ENCODE measurements at regions not wholly inside any gene's neighbourhood (a gene's known extent, or its start where the extent isn't known, plus 50 kb on each side); places are given as distances from the start of the nearest gene placed in this dataset.
"Not testable (repeated sequence)": the region's sequence is repeated elsewhere in the genome, so short reads cannot be mapped to it uniquely, and the experiment has no call there.

- H3K4me3 ChIP-seq (replicated peaks in 1 of 2; ENCODE audit: low read depth in 2 of 2, low read length in 2 of 2), result no peak overlapping the region
- DNase-seq (ENCODE audit: low read depth in 2 of 2), result no peak
- no peak for TF ChIP-seq CTCF (IDR thresholded peaks at IDR 0.05; ENCODE audit: low read depth, low read length)
These were observed 220.4 kb downstream of the ZNF516 start for GRCh38 chr18:76274468-76275289.

GRCh38 chr18:76273956-76274355 is 221.1 kb downstream of the ZNF516 start:
- TF ChIP-seq CTCF (IDR thresholded peaks at IDR 0.05; ENCODE audit: low read depth, low read length), result no peak
- no peak for DNase-seq (ENCODE audit: low read depth in 2 of 2)
- H3K4me3 ChIP-seq (replicated peaks in 1 of 2; ENCODE audit: low read depth in 2 of 2, low read length in 2 of 2), result no peak overlapping the region

GRCh38 chr18:76273036-76273545 is 222.0 kb downstream of the ZNF516 start:
- TF ChIP-seq CTCF (IDR thresholded peaks at IDR 0.05; ENCODE audit: low read depth, low read length), result no peak
- no peak for DNase-seq (ENCODE audit: low read depth in 2 of 2)
- no peak overlapping the region for H3K4me3 ChIP-seq (replicated peaks in 1 of 2; ENCODE audit: low read depth in 2 of 2, low read length in 2 of 2)

GRCh38 chr18:76267423-76267822 is 227.6 kb downstream of the ZNF516 start:
- not testable (repeated sequence) for DNase-seq (ENCODE audit: low read depth in 2 of 2)

GRCh38 chr18:76266236-76266991 is 228.6 kb downstream of the ZNF516 start:
- TF ChIP-seq CTCF (IDR thresholded peaks at IDR 0.05; ENCODE audit: low read depth, low read length), result no peak
- H3K4me3 ChIP-seq (replicated peaks in 1 of 2; ENCODE audit: low read depth in 2 of 2, low read length in 2 of 2), result no peak overlapping the region
- DNase-seq (ENCODE audit: low read depth in 2 of 2), result no peak

More at GRCh38 chr18:76267423-76267822, 227.6 kb downstream of the ZNF516 start:
- H3K4me3 ChIP-seq (replicated peaks in 1 of 2; ENCODE audit: low read depth in 2 of 2, low read length in 2 of 2), result not testable (repeated sequence)

- DNase-seq (ENCODE audit: low read depth in 2 of 2), result peak in 1 of 2 donors; percentile 67
- TF ChIP-seq CTCF (IDR thresholded peaks at IDR 0.05; ENCODE audit: low read depth, low read length), result no peak
- H3K4me3 ChIP-seq (replicated peaks in 1 of 2; ENCODE audit: low read depth in 2 of 2, low read length in 2 of 2), result no peak overlapping the region
These were observed 229.4 kb downstream of the ZNF516 start for GRCh38 chr18:76265497-76266235.
